NCI-H2171 (cell line): ENCODE measurements at regions not wholly inside any gene's neighbourhood (a gene's known extent, or its start where the extent isn't known, plus 50 kb on each side); places are given as distances from the start of the nearest gene placed in this dataset.

Experiments
- DNase-seq: peaks from one replicate; lab custom pipeline; 2025; lab: John Stamatoyannopoulos, UW

- no peak for DNase-seq
Observed at GRCh38 chr4:15374656-15375055, 53.2 kb upstream of the C1QTNF7 start.

DNA sequence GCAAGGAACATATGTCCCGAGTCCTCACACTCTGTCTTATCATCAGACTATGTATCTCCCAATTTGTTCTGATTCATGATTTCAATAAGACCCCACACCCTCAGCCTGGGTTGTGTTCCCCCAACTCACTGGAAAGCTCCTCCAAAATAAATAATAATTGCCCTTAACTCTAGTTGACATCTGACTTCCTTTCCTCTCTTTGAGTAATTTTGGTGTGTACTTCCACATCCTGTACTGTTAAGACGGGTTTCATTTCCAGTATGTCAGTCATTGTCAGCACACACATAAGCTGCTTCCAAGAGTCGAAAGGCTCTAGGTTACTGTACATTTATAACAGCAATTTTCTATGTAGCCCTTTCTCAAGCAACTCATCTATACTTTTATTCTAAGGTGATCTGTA is 52.2 kb upstream of the C1QTNF7 start:
- DNase-seq, result no peak

DNA sequence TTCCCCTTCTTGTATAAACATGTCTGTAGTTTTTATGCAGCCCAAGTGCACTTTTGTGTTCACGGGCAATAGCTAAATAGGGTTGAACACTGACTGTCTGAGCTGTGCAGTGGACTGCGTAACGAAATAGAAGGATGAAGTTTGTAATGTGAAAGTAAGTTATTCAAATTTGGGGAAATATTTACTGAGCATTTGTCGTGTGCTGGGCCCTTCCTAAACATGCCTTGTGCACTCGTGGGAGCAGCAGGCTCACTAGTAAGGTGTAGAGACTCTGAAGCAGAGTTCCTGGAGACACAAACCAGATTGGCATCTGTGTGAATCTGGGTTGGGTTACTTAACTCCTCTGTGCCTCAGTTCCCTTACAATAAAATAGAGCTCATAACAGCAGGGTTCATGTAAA is 51.7 kb upstream of the C1QTNF7 start:
- DNase-seq, result no peak

DNA sequence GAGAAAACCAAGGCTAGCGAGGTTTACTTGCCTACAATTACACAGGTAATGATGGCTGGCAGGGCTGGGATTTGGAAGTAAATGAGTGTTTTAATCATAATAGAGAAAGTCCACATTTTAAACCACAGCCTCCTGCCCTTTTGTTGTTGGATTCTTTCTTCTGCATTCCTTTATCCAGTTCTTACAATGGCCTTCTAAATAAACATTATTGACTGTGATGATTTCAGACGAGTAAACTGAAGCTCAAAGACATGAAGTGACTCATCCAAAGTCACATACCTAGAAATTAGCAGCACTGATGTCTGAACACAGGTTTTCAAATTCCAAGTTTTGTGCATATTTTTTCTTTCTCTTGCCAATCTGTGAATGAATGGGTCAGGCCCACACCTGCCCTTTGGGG is 51.2 kb upstream of the C1QTNF7 start:
- no peak for DNase-seq
